Glutamatergic neuron (in vitro differentiated cells): ENCODE measurements at regions not wholly inside any gene's neighbourhood (a gene's known extent, or its start where the extent isn't known, plus 50 kb on each side); places are given as distances from the start of the nearest gene placed in this dataset.

Experiments used
- DNase-seq: peaks from one replicate; pipeline ENCODE4 v3.0.0; 2022
- H3K27ac Mint-ChIP-seq: one replicate; pipeline ENCODE4 v1.8.0; 2020; ENCODE audit warnings: mild to moderate bottlenecking, mixed read lengths, inconsistent platforms; ENCODE audit not compliant: unreplicated experiment
- H3K27me3 Mint-ChIP-seq: one replicate; pipeline ENCODE4 v1.8.0; 2020; ENCODE audit warnings: mild to moderate bottlenecking, moderate library complexity, mixed read lengths, inconsistent platforms; ENCODE audit not compliant: unreplicated experiment
- H3K36me3 Mint-ChIP-seq: one replicate; pipeline ENCODE4 v1.8.0; 2020; ENCODE audit warnings: mild to moderate bottlenecking, mixed read lengths, inconsistent platforms; ENCODE audit not compliant: unreplicated experiment
- H3K4me1 Mint-ChIP-seq: one replicate; pipeline ENCODE4 v1.8.0; 2020; ENCODE audit warnings: mild to moderate bottlenecking, low read depth, mixed read lengths, inconsistent platforms; ENCODE audit not compliant: unreplicated experiment
- H3K4me3 Mint-ChIP-seq: one replicate; pipeline ENCODE4 v1.8.0; 2020; ENCODE audit warnings: mild to moderate bottlenecking, mixed read lengths, inconsistent platforms; ENCODE audit not compliant: unreplicated experiment
- H3K9me3 Mint-ChIP-seq: one replicate; pipeline ENCODE4 v1.8.0; 2020; ENCODE audit warnings: mild to moderate bottlenecking, moderate library complexity, mixed read lengths, inconsistent platforms; ENCODE audit not compliant: unreplicated experiment
- TF ChIP-seq, protein P1 (sequence below): fragments of 200-600 bp; sonication (generic); IDR thresholded peaks from one replicate; pipeline ENCODE4 v1.5.0; 2021; ENCODE audit not compliant: partially characterized antibody, unreplicated experiment

DNA sequence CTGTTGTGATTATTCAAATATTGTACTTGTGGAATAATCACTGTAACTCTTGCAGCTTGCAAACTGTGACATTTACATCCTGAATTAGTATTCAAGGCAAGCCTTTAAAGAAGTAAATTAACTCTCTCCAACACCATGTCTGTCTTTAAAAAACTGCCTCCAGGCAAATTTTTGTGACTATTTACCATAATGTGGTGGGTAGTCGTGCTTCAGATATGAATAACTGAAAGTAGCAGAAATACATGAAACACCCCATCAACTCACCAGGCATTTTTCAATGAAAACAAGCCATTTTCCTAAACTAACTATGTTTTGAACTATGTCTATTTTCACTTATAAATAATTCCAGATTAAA, 217.4 kb upstream of the PSMD7 start:
- Mint-ChIP-seq H3K36me3 (peaks cover 5% of the 10 kb centered on the region), H3K27ac (no peak overlapping the region), H3K27me3 (no peaks in the 10 kb centered on the region), H3K4me3 (no peak overlapping the region), H3K4me1 (no peaks in the 10 kb centered on the region), H3K9me3 (peaks cover 6% of the 10 kb centered on the region)
- no peak for DNase-seq
- TF ChIP-seq, protein P1, sequence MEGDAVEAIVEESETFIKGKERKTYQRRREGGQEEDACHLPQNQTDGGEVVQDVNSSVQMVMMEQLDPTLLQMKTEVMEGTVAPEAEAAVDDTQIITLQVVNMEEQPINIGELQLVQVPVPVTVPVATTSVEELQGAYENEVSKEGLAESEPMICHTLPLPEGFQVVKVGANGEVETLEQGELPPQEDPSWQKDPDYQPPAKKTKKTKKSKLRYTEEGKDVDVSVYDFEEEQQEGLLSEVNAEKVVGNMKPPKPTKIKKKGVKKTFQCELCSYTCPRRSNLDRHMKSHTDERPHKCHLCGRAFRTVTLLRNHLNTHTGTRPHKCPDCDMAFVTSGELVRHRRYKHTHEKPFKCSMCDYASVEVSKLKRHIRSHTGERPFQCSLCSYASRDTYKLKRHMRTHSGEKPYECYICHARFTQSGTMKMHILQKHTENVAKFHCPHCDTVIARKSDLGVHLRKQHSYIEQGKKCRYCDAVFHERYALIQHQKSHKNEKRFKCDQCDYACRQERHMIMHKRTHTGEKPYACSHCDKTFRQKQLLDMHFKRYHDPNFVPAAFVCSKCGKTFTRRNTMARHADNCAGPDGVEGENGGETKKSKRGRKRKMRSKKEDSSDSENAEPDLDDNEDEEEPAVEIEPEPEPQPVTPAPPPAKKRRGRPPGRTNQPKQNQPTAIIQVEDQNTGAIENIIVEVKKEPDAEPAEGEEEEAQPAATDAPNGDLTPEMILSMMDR, result no peak

DNA sequence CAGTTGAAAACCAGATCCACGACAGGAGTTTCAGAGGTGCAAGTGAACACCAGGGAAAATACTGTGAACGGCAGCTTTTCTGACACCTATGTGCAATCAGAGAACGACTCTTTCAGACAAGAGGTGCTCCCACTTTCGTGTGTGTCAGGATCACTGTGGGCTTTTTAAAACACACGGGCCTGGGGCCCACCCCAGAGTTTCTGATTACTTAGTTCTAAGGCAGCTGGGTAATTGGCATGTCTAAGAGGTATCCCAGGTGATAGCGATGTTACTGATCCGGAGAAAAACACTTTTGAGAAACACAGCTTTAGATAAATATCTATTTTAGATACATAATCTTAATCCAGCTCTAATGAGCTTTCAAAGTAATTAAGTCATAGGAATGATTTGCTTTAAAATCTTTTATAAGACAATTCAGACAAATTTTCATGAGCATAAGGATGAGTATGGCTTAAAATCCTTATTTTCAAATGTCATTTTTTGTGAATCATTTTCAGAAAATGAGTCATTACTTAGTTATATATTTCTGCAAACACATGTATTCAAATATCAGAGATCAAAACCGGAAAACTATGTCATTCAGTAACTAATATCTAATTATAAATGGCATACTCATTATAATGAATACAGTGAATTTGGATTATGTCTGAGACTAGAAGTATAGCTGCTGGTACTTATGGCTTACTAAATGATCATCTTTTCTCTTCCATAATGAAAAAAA, 217.9 kb upstream of the PSMD7 start:
- H3K4me3 Mint-ChIP-seq, result no peak overlapping the region
- DNase-seq, result no peak
- H3K36me3 Mint-ChIP-seq, result peaks cover 5% of the 10 kb centered on the region
- no peaks in the 10 kb centered on the region for H3K27me3 Mint-ChIP-seq
- no peaks in the 10 kb centered on the region for H3K4me1 Mint-ChIP-seq
- peaks cover 6% of the 10 kb centered on the region for H3K9me3 Mint-ChIP-seq
- TF ChIP-seq, protein P1, result no peak
- no peak overlapping the region for H3K27ac Mint-ChIP-seq

DNA sequence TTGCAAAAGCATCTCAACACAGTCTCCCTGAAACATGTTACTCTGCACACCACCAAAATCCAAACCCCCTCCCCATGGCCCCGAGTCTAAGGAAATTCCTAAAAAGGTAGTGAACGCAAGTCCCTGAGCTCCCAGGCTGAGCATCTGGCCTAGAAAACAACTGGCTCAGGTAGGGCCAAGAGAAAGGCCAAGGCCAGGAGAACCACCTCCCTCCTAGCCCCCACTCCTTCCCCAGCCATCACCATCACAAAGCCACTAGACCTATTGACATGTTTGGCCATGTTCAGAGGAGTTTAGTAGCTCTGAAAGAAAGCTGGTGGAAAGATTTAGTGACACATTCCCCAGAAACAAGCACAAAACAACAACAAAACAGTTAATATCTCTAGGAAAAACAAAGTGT, 220.0 kb upstream of the PSMD7 start:
- Mint-ChIP-seq H3K36me3 (peaks cover 5% of the 10 kb centered on the region), H3K9me3 (peaks cover 6% of the 10 kb centered on the region), H3K27ac (no peak overlapping the region), H3K4me3 (no peak overlapping the region), H3K27me3 (no peaks in the 10 kb centered on the region), H3K4me1 (no peaks in the 10 kb centered on the region)
- TF ChIP-seq, protein P1, result no peak
- no peak for DNase-seq

DNA sequence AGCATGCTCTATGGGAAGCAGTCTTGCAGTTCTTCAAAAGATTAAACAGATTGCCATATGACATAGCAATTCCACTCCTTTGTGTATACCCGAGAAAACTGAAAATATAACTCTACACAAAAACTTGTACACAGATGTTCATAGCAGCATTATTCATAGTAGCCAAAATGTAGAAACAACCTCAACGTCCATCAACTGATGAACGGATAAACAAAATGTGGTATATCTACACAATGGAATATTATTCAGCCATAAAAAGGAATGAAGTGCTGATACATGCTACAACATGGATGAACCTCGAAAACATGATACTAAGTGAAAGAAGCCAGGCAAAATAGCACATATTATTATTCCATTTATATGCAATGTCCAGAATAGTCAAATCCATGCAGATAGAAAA, 221.2 kb upstream of the PSMD7 start:
- H3K36me3 Mint-ChIP-seq, result peaks cover 5% of the 10 kb centered on the region
- no peak overlapping the region for H3K4me3 Mint-ChIP-seq
- no peak overlapping the region for H3K27ac Mint-ChIP-seq
- TF ChIP-seq, protein P1, result no peak
- peaks cover 6% of the 10 kb centered on the region for H3K9me3 Mint-ChIP-seq
- H3K27me3 Mint-ChIP-seq, result no peaks in the 10 kb centered on the region
- DNase-seq, result no peak
- no peaks in the 10 kb centered on the region for H3K4me1 Mint-ChIP-seq

DNA sequence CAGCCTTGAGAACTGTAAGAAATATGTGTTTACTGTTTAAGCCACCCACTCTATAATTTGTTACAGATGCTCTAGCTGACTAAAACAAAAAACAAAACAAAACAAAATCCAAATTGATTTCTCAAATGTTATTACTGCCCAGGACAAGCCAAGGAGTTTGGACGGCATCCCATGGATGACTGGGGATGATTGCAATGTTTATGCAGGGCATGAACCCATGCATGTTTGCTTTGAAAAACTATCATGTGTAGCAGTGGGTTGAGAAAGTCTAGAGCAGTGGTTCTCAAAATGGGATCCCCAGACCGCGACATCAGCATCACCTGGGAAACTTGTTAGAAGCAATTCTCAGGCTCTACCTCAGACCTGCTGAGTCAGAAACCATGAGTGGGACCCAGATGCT, 223.2 kb upstream of the PSMD7 start:
- Mint-ChIP-seq H3K4me3 (no peak overlapping the region), H3K4me1 (no peaks in the 10 kb centered on the region), H3K27me3 (no peaks in the 10 kb centered on the region), H3K9me3 (peaks cover 6% of the 10 kb centered on the region), H3K27ac (no peak overlapping the region), H3K36me3 (peaks cover 5% of the 10 kb centered on the region)
- DNase-seq, result no peak
- TF ChIP-seq, protein P1, result no peak
